GM21390 (cell line): ENCODE measurements at regions not wholly inside any gene's neighbourhood (a gene's known extent, or its start where the extent isn't known, plus 50 kb on each side); places are given as distances from the start of the nearest gene placed in this dataset.
A peak's percentile ranks its signal among the peaks of the same experiment; 100 is the strongest.

Experiments used
- ATAC-seq: cut with Tn5 transposase; IDR thresholded peaks from one replicate; pipeline ENCODE4 v1.9.1; 2021; ENCODE audit not compliant: unreplicated experiment

GRCh38 chr18:51897884-51898283 lies 442.1 kb upstream of the DCC start:
- no peak for ATAC-seq

DNA sequence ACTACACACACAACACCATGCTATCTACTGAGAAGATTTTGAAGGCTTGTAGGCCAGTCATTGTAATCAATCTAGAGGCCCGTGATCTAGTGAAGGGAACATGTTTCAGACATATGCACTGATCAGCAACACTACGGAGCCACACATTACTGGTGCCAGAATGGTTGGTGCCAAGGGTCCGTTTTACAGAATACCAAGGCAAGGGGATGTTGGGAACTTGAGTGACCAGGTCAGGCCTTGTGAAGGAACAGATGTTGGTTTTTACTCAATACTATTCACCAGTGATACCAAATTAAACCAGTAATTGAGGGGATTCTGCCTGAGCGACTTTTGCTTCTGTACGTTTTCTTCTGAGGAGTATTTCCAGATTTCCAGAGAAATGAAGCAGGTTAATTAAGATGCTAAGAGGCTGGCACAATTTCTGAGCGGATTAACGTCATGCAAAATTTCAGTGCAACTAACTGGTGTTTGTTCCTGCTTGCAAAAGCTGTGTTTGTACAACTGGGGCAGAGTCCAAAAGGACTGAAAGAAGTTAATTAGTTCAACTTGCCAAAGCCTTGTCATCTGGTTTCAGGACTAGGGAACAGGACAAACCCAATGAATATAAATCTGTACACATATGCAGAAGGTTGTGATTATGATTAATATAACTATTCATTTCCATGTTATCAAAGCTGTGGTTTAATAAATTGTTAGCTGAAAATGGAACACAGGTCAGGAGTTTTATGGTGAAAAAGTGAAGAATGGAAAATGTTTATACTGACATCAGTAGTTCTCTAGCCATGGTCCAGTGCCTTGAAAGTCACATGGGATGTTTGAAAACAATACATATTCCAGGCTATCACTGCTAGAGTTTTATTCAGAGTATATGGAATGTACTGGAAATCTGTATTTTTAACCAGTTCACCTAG lies 432.1 kb upstream of the DCC start:
- no peak for ATAC-seq

- ATAC-seq = no peak
Measured at GRCh38 chr18:51908598-51908944, 431.4 kb upstream of the DCC start.

DNA sequence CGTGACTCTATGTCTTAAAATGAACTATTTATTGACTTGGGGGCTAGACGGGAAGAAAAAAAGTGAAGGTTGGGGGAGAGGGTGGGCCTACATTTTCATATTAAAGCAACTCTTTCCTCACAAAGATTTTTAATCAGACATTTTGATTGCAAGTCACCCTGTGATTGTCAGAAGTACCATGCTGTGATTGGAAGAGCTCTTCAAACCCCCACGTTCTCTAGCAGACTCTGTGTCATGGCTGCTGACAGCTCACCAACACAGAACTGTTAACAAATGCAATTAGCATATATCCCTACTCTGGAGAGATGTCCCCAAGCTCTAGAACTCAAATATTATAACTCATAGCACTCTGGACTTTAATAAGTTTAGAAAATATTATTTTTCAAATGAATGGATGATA lies 428.4 kb upstream of the DCC start:
- ATAC-seq = no peak

- no peak for ATAC-seq
Measured at GRCh38 chr18:51912381-51912780, 427.6 kb upstream of the DCC start.

DNA sequence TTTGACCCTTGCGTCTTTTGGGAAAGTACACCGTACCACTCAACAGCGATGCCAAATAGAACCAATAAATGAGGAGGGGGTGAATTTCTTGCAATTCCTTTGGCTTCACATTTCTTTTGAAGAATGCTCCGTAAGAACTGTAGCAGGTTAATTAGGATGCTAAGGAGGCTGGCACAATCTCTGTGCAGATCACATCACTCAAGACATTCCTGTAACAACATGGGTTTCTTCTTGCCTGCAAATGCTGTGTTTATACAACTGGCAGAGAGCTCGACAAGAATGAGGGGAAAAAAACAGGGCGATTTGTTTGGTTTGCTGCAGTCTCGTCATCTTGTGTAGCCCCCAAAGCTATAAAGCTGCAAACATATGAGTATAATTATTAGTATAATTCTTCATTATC lies 424.8 kb upstream of the DCC start:
- ATAC-seq = no peak

- ATAC-seq = no peak
Measured at GRCh38 chr18:51921862-51922261, 418.1 kb upstream of the DCC start.

- ATAC-seq = no peak
Measured at GRCh38 chr18:51933903-51934302, 406.1 kb upstream of the DCC start.

GRCh38 chr18:51936115-51936514 lies 403.9 kb upstream of the DCC start:
- no peak for ATAC-seq

GRCh38 chr18:51941999-51942398 lies 398.0 kb upstream of the DCC start:
- ATAC-seq = no peak

- no peak for ATAC-seq
Measured at GRCh38 chr18:51943281-51943680, 396.7 kb upstream of the DCC start.

DNA sequence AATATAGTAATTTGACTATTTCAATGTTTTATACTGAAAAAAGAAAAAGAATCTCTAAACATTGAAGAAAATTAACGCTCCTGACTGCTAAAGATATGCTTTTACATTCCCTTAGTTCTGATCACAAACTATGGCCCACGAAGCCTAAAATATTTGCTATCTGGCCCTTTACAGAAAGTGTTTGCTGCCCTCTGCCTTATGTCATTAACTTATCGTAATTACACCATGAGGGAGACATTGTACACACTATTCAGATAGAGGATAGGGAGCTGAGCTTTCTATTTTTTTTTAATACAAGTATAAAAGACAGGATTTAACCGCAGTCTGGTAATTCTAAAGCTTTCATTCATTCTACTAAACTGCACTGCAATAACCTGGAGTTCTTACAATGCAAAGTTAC lies 393.1 kb upstream of the DCC start:
- no peak for ATAC-seq

- no peak for ATAC-seq
Measured at GRCh38 chr18:51952844-51953243, 387.2 kb upstream of the DCC start.

- peak; percentile 81 for ATAC-seq
Measured at GRCh38 chr18:51953521-51953920, 386.5 kb upstream of the DCC start.

DNA sequence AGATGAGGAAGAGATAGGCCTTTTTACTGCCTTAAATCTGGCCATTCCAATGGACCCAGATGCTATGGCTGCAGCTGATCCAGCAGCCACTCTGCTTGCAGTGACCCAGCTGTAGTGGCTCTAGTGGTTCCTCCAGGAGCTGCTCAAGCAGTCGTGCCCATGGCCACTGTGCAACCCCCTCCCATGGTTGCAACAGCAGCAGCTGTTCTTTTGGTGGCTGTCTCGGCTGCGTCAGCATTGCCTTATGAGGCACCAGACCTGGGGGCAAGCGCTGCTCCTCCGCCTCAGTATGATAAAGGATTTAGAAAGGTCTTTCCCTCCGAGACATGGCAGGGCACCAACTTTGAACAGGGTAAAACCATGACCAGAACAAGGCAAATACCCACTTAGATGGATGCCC lies 384.9 kb upstream of the DCC start:
- ATAC-seq = no peak

GRCh38 chr18:51957001-51957400 lies 383.0 kb upstream of the DCC start:
- no peak for ATAC-seq

- ATAC-seq = no peak
Measured at GRCh38 chr18:51980101-51980500, 359.9 kb upstream of the DCC start.

DNA sequence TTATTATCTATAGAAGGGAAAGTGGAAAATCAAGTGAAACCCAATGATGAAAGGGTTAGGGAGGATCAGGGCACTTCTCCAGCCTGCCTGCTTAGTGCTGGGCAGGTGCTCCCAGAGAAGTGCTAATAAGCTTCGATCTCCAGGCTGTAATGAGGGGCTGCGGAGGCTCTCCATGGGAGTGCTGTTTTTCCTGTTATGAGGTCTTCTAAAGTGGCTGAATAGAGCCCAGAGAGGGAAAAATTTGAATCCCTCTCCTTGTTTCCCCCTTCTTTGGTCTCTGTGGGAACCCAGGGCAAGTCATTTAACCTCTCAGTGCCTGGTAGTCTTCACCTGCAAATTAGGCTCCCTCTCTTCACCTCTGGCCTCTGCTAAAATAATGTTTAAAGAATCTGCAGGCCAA lies 351.7 kb upstream of the DCC start:
- no peak for ATAC-seq

- ATAC-seq = no peak
Measured at GRCh38 chr18:51997129-51997528, 342.9 kb upstream of the DCC start.

- no peak for ATAC-seq
Measured at GRCh38 chr18:51998066-51998465, 341.9 kb upstream of the DCC start.

GRCh38 chr18:51998711-51999110 lies 341.3 kb upstream of the DCC start:
- ATAC-seq = no peak

DNA sequence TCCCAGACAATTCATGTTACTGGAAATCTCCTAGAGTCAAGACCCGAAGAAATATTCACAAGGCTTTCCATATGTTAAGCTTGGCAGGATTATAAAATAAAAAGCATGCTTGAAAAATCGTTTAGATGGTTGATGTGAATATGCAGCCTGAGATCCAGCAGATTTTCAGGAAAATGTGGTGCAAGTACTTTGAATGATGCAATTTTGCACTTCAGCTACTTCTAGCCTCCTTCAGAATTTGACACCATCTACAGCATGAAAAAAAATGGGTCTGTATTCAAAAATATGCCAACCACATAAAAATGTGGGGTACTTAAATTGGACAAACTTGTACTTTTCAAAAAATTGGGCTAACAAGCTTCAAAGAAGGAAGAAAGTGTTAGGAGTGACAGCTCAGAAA lies 340.6 kb upstream of the DCC start:
- ATAC-seq = no peak

DNA sequence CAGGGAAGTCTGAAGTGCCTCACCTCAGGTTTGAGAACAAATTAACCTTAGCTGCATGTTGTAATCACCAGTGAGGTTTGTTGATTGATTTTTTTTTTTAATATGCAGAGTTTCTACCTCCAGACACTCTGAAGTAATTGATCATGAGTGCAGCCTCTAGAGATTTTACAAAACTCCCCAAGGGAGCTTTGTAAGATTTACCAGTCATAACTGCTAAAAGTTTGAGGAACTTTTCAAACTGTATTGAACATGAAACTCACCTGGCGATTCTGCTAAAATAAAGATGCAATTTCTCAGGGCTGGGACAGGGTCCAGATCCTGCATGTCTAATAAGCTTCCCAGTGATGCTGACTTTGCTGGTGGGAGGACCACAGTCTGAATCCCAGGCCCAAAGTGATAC lies 339.6 kb upstream of the DCC start:
- ATAC-seq = no peak
